ENCODE measurements at regions not wholly inside any gene's neighbourhood (a gene's known extent, or its start where the extent isn't known, plus 50 kb on each side); places are given as distances from the start of the nearest gene placed in this dataset.
"Not testable (repeated sequence)": the region's sequence is repeated elsewhere in the genome, so short reads cannot be mapped to it uniquely, and the experiment has no call there.

- TF ChIP-seq CTCF (IDR thresholded peaks at IDR 0.05; ENCODE audit: borderline replicate concordance, insufficient read depth, low read depth, low read length), result no peak
- no peak overlapping the region for H3K4me3 ChIP-seq (ENCODE audit: low read depth, low read length)
Observed at GRCh38 chr7:79761876-79762429, 308.5 kb upstream of the MAGI2 start.

- not testable (repeated sequence) for H3K4me3 ChIP-seq (ENCODE audit: low read depth, low read length)
Observed at GRCh38 chr7:79750941-79751340, 297.5 kb upstream of the MAGI2 start.

- H3K4me3 ChIP-seq (ENCODE audit: low read depth, low read length), result no peak overlapping the region
- no peak for TF ChIP-seq CTCF (IDR thresholded peaks at IDR 0.05; ENCODE audit: borderline replicate concordance, insufficient read depth, low read depth, low read length)
Observed at GRCh38 chr7:79749856-79750255, 296.4 kb upstream of the MAGI2 start.

- no peak for TF ChIP-seq CTCF (IDR thresholded peaks at IDR 0.05; ENCODE audit: borderline replicate concordance, insufficient read depth, low read depth, low read length)
- no peak overlapping the region for H3K4me3 ChIP-seq (ENCODE audit: low read depth, low read length)
Observed at GRCh38 chr7:79741684-79742083, 288.2 kb upstream of the MAGI2 start.

- no peak for TF ChIP-seq CTCF (IDR thresholded peaks at IDR 0.05; ENCODE audit: borderline replicate concordance, insufficient read depth, low read depth, low read length)
- no peak overlapping the region for H3K4me3 ChIP-seq (ENCODE audit: low read depth, low read length)
Observed at GRCh38 chr7:79740076-79740475, 286.6 kb upstream of the MAGI2 start.

GRCh38 chr7:79739036-79739709 is 285.7 kb upstream of the MAGI2 start:
- H3K4me3 ChIP-seq (ENCODE audit: low read depth, low read length), result not testable (repeated sequence)

GRCh38 chr7:79736418-79736817 is 283.0 kb upstream of the MAGI2 start:
- H3K4me3 ChIP-seq (ENCODE audit: low read depth, low read length), result no peak overlapping the region
- no peak for TF ChIP-seq CTCF (IDR thresholded peaks at IDR 0.05; ENCODE audit: borderline replicate concordance, insufficient read depth, low read depth, low read length)

GRCh38 chr7:79735012-79735411 is 281.5 kb upstream of the MAGI2 start:
- no peak for TF ChIP-seq CTCF (IDR thresholded peaks at IDR 0.05; ENCODE audit: borderline replicate concordance, insufficient read depth, low read depth, low read length)
- H3K4me3 ChIP-seq (ENCODE audit: low read depth, low read length), result no peak overlapping the region
